Transverse colon (tissue), 4 donors: ENCODE measurements at regions not wholly inside any gene's neighbourhood (a gene's known extent, or its start where the extent isn't known, plus 50 kb on each side); places are given as distances from the start of the nearest gene placed in this dataset.

Experiments
- DNase-seq: peaks from one replicate; pipeline ENCODE4 v3.0.0-alpha.2; 2019
- H3K27ac ChIP-seq, 4 donors: fragments of 200-600 bp; sonication (generic); 2 replicates each; pipeline ENCODE4 v1.5.1; 2016 to 2018; ENCODE audit warnings: inconsistent platforms in 4 of 4
- H3K27me3 ChIP-seq: fragments of 200-600 bp; sonication (generic); 2 replicates; pipeline ENCODE4 v1.5.1; 2017; ENCODE audit warnings: inconsistent platforms
- H3K36me3 ChIP-seq, 4 donors: fragments of 200-600 bp; sonication (generic); 2 replicates each; pipeline ENCODE4 v1.5.1; 2017 to 2019; ENCODE audit warnings: inconsistent platforms in 4 of 4
- H3K4me1 ChIP-seq, 4 donors: fragments of 200-600 bp; sonication (generic); 2 replicates each; pipeline ENCODE4 v1.5.1; 2017 to 2020; ENCODE audit warnings: inconsistent platforms in 4 of 4
- H3K4me3 ChIP-seq, 4 donors: fragments of 200-600 bp; sonication (generic); 1 replicate in 1 of 4; 2 replicates in 3 of 4; pipeline versions ENCODE4 v1.5.1 to v1.6.1; 2017 to 2019; ENCODE audit warnings: inconsistent platforms in 4 of 4
- H3K9me3 ChIP-seq, 2 donors: fragments of 200-600 bp; sonication (generic); 2 replicates each; pipeline ENCODE4 v1.5.1; 2017 to 2019; ENCODE audit warnings: inconsistent platforms in 2 of 2
- CTCF ChIP-seq, 5 experiments: fragments of 200-600 bp in 3 of 5; fragments of 450-650 bp in 2 of 5; sonication (generic) in 3 of 5; IDR thresholded peaks; 1 replicate in 2 of 5; 2 replicates in 3 of 5; pipeline ENCODE4 v1.5.1; 2016 to 2017; ENCODE audit warnings: antibody characterized with exemption in 5 of 5, inconsistent platforms in 3 of 5, mild to moderate bottlenecking in 2 of 5, moderate library complexity in 1 of 5
- EP300 ChIP-seq: sonication (generic); formaldehyde crosslinking; IDR thresholded peaks from one replicate; pipeline ENCODE4 v1.6.1; 2017; ENCODE audit warnings: antibody characterized with exemption, low read depth
- POLR2A ChIP-seq: fragments of 450-650 bp; IDR thresholded peaks from one replicate; pipeline ENCODE4 v1.6.1; 2016; ENCODE audit warnings: antibody characterized with exemption, mild to moderate bottlenecking, moderate library complexity
- POLR2AphosphoS5 ChIP-seq, 3 donors: sonication (generic); formaldehyde crosslinking; IDR thresholded peaks; one replicate each; pipeline ENCODE4 v1.6.1; 2016; ENCODE audit warnings: antibody characterized with exemption in 3 of 3
- WGBS, 2 donors: methylation state at CpG; one replicate each; pipeline ENCODE4 v1.1.5; 2018; ENCODE audit warnings: low coverage in 1 of 2; 5-methylcytosine and 5-hydroxymethylcytosine counted together
- in situ Hi-C, 4 donors: fragments of 200-750 bp; cut with MboI; loops; one replicate each; pipeline versions ENCODE4 v1.15.0 to v1.15.1; 2017; ENCODE audit warnings: low sequenced_read_pairs in 3 of 4, low pct_ligation_motif_present in 1 of 4, low pct_unique_long_range_greater_than_20kb in 1 of 4
- intact Hi-C: fragments of 100-400 bp; cut with DNase I; formaldehyde crosslinking; loops from one replicate; pipeline ENCODE4 v1.15.1; 2023; ENCODE audit warnings: low total_unique reads

GRCh38 chr1:39085174-39085573 lies 59.0 kb downstream of the NDUFS5 start:
- in situ Hi-C loops (loop anchor here in 3 of 4 donors (10.0 to 25.0 kb wide), 2 partner anchors 210 to 452 kb away; partner anchors contain the start of gene MYCBP (in 1 of the 3)), intact Hi-C loops (no loop called here)

GRCh38 chr1:39086386-39086785 lies 60.2 kb downstream of the NDUFS5 start:
- Histone ChIP-seq H3K4me1 (peaks cover 0 to 25% (median 12%) of the 10 kb centered on the region in 4 donors), H3K9me3 (no peaks in the 10 kb centered on the region), H3K27me3 (peaks cover 30% of the 10 kb centered on the region), H3K4me3 (no peak overlapping the region), H3K36me3 (no peaks in the 10 kb centered on the region), H3K27ac (peak overlapping the region; percentile 39 to 66 (median 52))
- intact Hi-C loops: no loop called here
- in situ Hi-C loops: loop anchor here in 3 of 4 donors (10.0 to 25.0 kb wide), 2 partner anchors 212 to 451 kb away; partner anchors contain the start of gene MYCBP (in 1 of the 3)
- 49% methylated on average over 3 of the region's 3 CpGs for WGBS, 2 donors
- DNase-seq: no peak
- TF ChIP-seq POLR2A (no peak), CTCF (IDR thresholded peaks at IDR 0.05) (no peak), EP300 (no peak), POLR2AphosphoS5 (IDR thresholded peaks at IDR 0.05) (no peak)

More at GRCh38 chr1:39085174-39085573, 59.0 kb downstream of the NDUFS5 start:
- Histone ChIP-seq H3K4me3 (no peak overlapping the region), H3K9me3 (no peaks in the 10 kb centered on the region), H3K36me3 (no peaks in the 10 kb centered on the region), H3K4me1 (peaks cover 0 to 28% (median 16%) of the 10 kb centered on the region in 4 donors), H3K27ac (no peak overlapping the region), H3K27me3 (peaks cover 43% of the 10 kb centered on the region)
- TF ChIP-seq POLR2A (no peak), EP300 (no peak)
- DNase-seq: no peak
- WGBS, 2 donors: 65 to 71% methylated on average over 4 of the region's 4 CpGs

GRCh38 chr1:39086865-39087409 lies 60.8 kb downstream of the NDUFS5 start:
- Histone ChIP-seq H3K9me3 (no peaks in the 10 kb centered on the region), H3K4me3 (no peak overlapping the region), H3K27me3 (peaks cover 25% of the 10 kb centered on the region), H3K36me3 (no peaks in the 10 kb centered on the region), H3K27ac (peak overlapping the region; percentile 39 to 66 (median 52)), H3K4me1 (peaks cover 0 to 24% (median 9%) of the 10 kb centered on the region in 4 donors)
- 66 to 71% methylated on average over 5 to 7 of the region's 7 CpGs for WGBS, 2 donors
- TF ChIP-seq CTCF (IDR thresholded peaks at IDR 0.05) (no peak), POLR2A (no peak)
- no peak for DNase-seq
- intact Hi-C loops (no loop called here), in situ Hi-C loops (loop anchor here in 3 of 4 donors (10.0 to 25.0 kb wide), 2 partner anchors 212 to 450 kb away; partner anchors contain the start of gene MYCBP (in 1 of the 3))

GRCh38 chr1:39087435-39087834 lies 61.3 kb downstream of the NDUFS5 start:
- Histone ChIP-seq H3K36me3 (no peaks in the 10 kb centered on the region), H3K27ac (peak overlapping the region; percentile 23 to 66 (median 52)), H3K9me3 (no peaks in the 10 kb centered on the region), H3K4me1 (peaks cover 0 to 26% (median 8%) of the 10 kb centered on the region in 4 donors), H3K27me3 (peaks cover 20% of the 10 kb centered on the region), H3K4me3 (no peak overlapping the region)
- intact Hi-C loops (no loop called here), in situ Hi-C loops (loop anchor here in 3 of 4 donors (10.0 to 25.0 kb wide), 2 partner anchors 213 to 450 kb away; partner anchors contain the start of gene MYCBP (in 1 of the 3))
- no peak for DNase-seq
- TF ChIP-seq POLR2AphosphoS5 (IDR thresholded peaks at IDR 0.05): no peak
- TF ChIP-seq POLR2A: no peak
- no peak for TF ChIP-seq EP300
- TF ChIP-seq CTCF (IDR thresholded peaks at IDR 0.05): no peak
- 75 to 100% methylated on average over 1 to 3 of the region's 3 CpGs for WGBS, 2 donors
